ENCODE measurements at regions not wholly inside any gene's neighbourhood (a gene's known extent, or its start where the extent isn't known, plus 50 kb on each side); places are given as distances from the start of the nearest gene placed in this dataset.

- no peak for TF ChIP-seq EZH2 (IDR thresholded peaks at IDR 0.05; ENCODE audit: borderline replicate concordance)
- no peak for TF ChIP-seq CTCF (IDR thresholded peaks at IDR 0.05; ENCODE audit: poor library complexity)
Measured at GRCh38 chr14:61948376-61948775, 186.2 kb downstream of the SNAPC1 start.

Measured in hepatocyte (in vitro differentiated cells).